ENCODE measurements at regions not wholly inside any gene's neighbourhood (a gene's known extent, or its start where the extent isn't known, plus 50 kb on each side); places are given as distances from the start of the nearest gene placed in this dataset.

- peak; percentile 90 for DNase-seq (ENCODE audit: low read depth)
- H3K4me3 ChIP-seq (ENCODE audit: low read length), result no peak overlapping the region
- TF ChIP-seq, protein P1, sequence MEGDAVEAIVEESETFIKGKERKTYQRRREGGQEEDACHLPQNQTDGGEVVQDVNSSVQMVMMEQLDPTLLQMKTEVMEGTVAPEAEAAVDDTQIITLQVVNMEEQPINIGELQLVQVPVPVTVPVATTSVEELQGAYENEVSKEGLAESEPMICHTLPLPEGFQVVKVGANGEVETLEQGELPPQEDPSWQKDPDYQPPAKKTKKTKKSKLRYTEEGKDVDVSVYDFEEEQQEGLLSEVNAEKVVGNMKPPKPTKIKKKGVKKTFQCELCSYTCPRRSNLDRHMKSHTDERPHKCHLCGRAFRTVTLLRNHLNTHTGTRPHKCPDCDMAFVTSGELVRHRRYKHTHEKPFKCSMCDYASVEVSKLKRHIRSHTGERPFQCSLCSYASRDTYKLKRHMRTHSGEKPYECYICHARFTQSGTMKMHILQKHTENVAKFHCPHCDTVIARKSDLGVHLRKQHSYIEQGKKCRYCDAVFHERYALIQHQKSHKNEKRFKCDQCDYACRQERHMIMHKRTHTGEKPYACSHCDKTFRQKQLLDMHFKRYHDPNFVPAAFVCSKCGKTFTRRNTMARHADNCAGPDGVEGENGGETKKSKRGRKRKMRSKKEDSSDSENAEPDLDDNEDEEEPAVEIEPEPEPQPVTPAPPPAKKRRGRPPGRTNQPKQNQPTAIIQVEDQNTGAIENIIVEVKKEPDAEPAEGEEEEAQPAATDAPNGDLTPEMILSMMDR (conservative IDR thresholded peaks at IDR 0.05; ENCODE audit: low read length), result peak; percentile 98
Observed at GRCh38 chr9:108565651-108566378, 290.0 kb downstream of the ACTL7B start.

- H3K4me3 ChIP-seq (ENCODE audit: low read length), result no peak overlapping the region
- TF ChIP-seq, protein P1 (conservative IDR thresholded peaks at IDR 0.05; ENCODE audit: low read length), result no peak
- DNase-seq (ENCODE audit: low read depth), result no peak
Observed at GRCh38 chr9:108562176-108562575, 293.6 kb downstream of the ACTL7B start.

DNA sequence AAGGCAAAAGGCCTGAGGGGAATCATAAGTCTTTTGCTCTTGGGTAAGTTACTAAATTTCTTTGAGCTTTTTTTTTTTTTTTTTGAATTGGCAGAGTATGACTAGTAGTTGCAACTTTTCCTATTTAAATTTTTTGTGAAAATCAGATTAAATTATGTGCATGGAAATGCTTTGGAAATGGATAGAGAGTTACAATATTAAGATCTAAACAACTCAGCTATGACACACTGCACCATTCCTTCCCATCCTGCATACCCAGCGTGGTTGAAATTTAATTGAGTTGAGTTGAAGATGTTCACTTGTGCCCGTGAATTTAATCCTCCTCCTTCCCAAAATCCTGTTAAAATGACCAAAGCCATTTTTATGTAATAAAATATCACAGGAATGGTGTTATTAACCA lies 296.4 kb downstream of the ACTL7B start:
- TF ChIP-seq, protein P1 (conservative IDR thresholded peaks at IDR 0.05; ENCODE audit: low read length), result no peak
- H3K4me3 ChIP-seq (ENCODE audit: low read length), result no peak overlapping the region
- DNase-seq (ENCODE audit: low read depth), result no peak

DNA sequence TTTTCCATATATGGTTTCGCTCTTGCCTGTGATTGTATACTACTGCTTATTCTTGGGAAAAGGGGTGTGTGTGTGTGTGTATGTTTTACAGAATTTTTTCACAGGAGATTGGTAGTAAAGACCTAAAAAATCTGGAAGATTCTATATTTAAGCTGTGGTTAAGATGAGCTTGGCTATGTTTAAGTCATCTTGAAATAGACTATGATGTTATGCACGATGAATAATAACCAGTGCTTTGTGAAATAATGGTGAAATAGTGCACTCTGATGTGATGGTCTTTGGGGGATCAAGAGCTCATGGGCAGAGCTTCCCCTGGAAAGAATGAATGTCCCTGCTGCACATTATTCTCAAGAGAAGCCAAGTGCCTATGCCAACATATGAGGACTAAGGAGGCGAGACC lies 301.0 kb downstream of the ACTL7B start:
- no peak overlapping the region for H3K4me3 ChIP-seq (ENCODE audit: low read length)
- TF ChIP-seq, protein P1 (conservative IDR thresholded peaks at IDR 0.05; ENCODE audit: low read length), result no peak
- DNase-seq (ENCODE audit: low read depth), result no peak

DNA sequence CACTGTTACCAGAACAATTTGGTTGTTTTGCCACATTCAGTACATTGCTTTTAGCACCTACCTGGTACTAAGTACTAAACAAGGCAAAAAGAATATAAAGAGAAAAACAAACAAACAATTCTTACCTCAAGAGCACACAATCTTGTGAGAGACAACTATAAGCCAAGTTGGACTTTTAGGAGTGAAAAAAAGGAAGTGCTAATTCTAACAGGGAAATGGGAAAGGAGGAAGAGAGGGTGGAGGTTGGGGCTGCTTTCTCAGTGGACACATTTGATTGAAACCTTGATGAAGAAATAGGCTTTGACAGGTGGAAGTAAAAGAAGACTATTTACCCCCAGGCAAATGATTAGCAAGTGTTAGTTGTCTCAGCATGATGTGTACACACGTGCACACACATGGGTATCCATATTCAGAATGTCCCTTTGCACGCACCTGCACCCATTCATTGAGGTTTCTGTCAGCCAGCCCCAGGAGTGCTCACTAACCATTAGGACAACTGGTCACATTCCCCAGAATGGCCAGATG lies 302.6 kb downstream of the ACTL7B start:
- TF ChIP-seq, protein P1 (conservative IDR thresholded peaks at IDR 0.05; ENCODE audit: low read length), result no peak
- no peak overlapping the region for H3K4me3 ChIP-seq (ENCODE audit: low read length)
- no peak for DNase-seq (ENCODE audit: low read depth)

DNA sequence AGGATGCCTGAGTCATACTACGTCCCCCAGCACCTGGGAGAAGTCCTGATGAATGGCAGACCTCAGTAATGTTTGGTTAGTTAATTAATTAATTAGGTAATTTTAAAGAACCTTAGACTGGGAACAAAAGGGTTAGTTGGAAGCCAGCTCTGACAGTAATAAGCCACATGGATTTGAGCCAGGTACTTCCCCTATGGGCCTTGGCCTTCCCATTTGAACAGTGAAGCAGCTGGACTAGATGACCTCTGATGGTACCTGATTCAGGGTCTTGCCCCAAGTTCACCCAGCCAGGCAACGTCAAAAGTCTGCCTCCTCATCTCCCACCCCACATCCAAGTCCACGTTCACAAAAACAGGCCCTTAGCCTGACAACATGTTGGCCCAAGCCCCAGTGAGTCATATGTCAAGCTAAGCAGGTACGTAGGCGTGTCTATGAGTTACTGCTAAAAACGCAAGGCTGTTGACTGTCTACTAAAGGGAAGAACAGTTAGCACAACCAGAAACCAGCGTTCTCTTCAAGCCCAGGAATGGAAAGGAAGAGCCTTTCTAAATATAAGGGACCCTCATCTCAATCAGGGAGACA lies 303.2 kb downstream of the ACTL7B start:
- no peak overlapping the region for H3K4me3 ChIP-seq (ENCODE audit: low read length)
- TF ChIP-seq, protein P1 (conservative IDR thresholded peaks at IDR 0.05; ENCODE audit: low read length), result no peak
- DNase-seq (ENCODE audit: low read depth), result no peak

Measured in AG10803 (cell line).